ENCODE measurements at regions not wholly inside any gene's neighbourhood (a gene's known extent, or its start where the extent isn't known, plus 50 kb on each side); places are given as distances from the start of the nearest gene placed in this dataset.
A peak's percentile ranks its signal among the peaks of the same experiment; 100 is the strongest.

DNA sequence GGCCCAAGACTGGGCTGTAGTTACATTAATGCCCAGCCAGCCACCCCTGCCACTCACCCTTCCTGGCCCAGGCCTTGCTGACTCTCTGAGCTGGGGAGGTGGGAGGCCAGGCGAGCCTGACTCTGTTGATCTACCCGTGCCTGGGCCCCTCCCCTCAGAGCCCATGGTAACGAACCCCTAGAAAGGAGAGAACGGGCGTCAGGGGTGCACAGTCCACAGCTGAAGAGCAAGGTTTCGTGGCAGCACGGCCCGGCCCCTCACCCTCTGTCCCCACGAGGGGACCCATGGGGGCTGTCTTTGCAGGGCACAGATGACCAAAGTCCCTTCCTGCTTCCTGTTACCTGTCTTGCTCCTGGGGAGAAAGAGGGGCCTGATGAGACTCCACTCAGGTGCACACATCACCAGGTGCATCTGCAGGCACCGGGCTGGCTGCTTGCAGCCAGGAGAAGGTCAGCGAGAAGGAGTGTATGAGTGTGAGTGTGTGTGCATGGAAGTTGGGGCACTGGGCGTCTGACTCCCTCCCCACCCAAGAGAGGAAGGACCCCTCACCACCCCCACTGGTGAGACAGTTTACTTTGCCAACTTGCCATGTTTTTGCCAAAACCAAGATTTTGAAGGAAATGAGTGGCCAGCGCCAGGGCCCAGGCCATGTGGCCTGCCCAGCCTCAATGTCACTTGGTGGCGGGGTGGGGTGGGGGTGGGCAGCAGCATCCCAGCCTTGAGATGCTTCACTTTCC, 359.1 kb downstream of the SEC14L1 start:
- H3K36me3 ChIP-seq = peaks cover 0 to 15% of the 10 kb centered on the region in 2 donors

DNA sequence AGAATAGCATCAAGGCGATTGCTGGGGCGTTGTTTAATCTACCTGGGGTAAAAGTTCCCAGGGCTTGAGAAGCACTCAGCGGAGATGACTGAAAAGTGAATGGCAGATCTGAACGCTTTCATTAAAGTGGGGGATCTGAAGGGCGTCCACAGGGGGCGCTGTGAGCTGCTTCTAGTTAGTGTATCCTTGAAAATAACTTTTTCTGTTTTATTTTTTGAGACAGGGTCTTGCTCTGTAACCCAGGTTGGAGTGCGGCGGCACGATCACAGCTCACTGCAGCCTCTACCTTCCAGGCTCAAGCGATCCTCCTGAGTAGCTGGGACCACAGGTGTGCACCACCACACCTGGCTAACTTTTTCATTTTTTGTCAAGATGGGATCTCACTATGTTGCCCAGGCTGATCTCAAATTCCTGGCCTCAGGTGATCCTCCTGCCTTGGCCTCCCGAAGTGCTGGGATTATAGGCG, 360.4 kb downstream of the SEC14L1 start:
- intact Hi-C loops (cut with DNase I) = no loop called here
- no peak for DNase-seq (ENCODE audit: extremely low spot score in 2 of 2)
- peaks cover 0 to 15% of the 10 kb centered on the region in 2 donors for H3K36me3 ChIP-seq
- no peaks in the 10 kb centered on the region for H3K27me3 ChIP-seq
- H3K4me1 ChIP-seq = no peaks in the 10 kb centered on the region
- no peaks in the 10 kb centered on the region for H3K9me3 ChIP-seq
- TF ChIP-seq POLR2A (IDR thresholded peaks at IDR 0.05) (no peak), POLR2AphosphoS5 (IDR thresholded peaks at IDR 0.05; ENCODE audit: insufficient read depth in 1 of 2, low read depth in 1 of 2) (no peak)
- TF ChIP-seq, protein P1, sequence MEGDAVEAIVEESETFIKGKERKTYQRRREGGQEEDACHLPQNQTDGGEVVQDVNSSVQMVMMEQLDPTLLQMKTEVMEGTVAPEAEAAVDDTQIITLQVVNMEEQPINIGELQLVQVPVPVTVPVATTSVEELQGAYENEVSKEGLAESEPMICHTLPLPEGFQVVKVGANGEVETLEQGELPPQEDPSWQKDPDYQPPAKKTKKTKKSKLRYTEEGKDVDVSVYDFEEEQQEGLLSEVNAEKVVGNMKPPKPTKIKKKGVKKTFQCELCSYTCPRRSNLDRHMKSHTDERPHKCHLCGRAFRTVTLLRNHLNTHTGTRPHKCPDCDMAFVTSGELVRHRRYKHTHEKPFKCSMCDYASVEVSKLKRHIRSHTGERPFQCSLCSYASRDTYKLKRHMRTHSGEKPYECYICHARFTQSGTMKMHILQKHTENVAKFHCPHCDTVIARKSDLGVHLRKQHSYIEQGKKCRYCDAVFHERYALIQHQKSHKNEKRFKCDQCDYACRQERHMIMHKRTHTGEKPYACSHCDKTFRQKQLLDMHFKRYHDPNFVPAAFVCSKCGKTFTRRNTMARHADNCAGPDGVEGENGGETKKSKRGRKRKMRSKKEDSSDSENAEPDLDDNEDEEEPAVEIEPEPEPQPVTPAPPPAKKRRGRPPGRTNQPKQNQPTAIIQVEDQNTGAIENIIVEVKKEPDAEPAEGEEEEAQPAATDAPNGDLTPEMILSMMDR (IDR thresholded peaks at IDR 0.05) = no peak
- H3K4me3 ChIP-seq = no peak overlapping the region
- no peak overlapping the region for H3K27ac ChIP-seq

More for the DNA sequence above, 359.1 kb downstream of the SEC14L1 start:
- intact Hi-C loops (cut with DNase I) = no loop called here
- no peak for TF ChIP-seq POLR2A (IDR thresholded peaks at IDR 0.05)
- no peak for TF ChIP-seq POLR2AphosphoS5 (IDR thresholded peaks at IDR 0.05; ENCODE audit: insufficient read depth in 1 of 2, low read depth in 1 of 2)
- TF ChIP-seq, protein P1 (IDR thresholded peaks at IDR 0.05) = no peak
- no peak overlapping the region for H3K4me3 ChIP-seq
- peak in 1 of 2 donors; percentile 83 for DNase-seq (ENCODE audit: extremely low spot score in 2 of 2)
- H3K9me3 ChIP-seq = no peaks in the 10 kb centered on the region
- H3K4me1 ChIP-seq = peaks cover 2% of the 10 kb centered on the region
- H3K27ac ChIP-seq = no peak overlapping the region
- no peaks in the 10 kb centered on the region for H3K27me3 ChIP-seq

DNA sequence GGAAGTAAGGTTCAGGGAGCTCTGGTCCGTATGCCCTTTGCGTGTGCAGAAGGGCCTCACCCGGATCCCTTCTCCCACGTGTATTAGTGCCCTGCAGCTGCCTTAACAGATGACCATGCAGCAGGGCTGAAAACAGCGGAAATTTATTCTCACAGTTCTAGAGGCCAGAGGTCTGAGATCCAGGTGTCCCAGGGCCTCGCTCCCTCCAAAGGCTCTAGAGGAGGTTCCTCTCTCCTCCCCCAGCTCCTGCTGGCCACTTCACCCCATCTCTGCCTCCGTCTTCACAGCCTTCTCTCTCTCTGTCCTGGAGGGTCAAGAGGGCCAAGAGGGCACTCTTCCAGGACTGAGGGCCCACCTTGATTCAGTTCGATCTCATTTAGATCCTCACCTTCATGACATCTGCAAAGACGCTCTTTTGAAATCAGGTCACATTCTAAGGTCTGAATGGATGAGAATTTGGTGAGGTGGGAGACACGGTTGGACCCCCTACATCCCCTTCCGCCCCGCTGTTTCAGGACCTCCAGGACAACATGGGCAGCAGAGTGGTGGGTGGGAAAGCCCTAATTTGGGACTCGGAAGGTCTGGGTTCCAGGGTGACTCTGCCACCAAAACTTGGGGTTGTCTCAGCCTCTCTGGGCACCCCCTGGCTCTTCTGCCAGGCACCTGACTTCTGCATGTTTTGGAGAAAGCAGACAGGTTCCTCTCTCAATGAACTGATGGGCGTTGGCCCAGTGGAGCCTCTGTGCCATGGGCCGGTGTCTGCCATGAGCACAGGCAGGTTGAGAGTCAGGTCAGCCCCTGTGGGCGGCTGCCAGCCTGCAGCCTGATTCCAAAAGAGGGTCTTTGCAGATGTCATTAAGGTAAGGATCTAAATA, 361.2 kb downstream of the SEC14L1 start:
- Histone ChIP-seq H3K9me3 (no peaks in the 10 kb centered on the region), H3K4me1 (no peaks in the 10 kb centered on the region), H3K27ac (no peak overlapping the region), H3K27me3 (no peaks in the 10 kb centered on the region), H3K4me3 (no peak overlapping the region), H3K36me3 (peaks cover 0 to 15% of the 10 kb centered on the region in 2 donors)
- no peak for DNase-seq (ENCODE audit: extremely low spot score in 2 of 2)
- TF ChIP-seq POLR2A (IDR thresholded peaks at IDR 0.05) (no peak), POLR2AphosphoS5 (IDR thresholded peaks at IDR 0.05; ENCODE audit: insufficient read depth in 1 of 2, low read depth in 1 of 2) (no peak)
- TF ChIP-seq, protein P1 (IDR thresholded peaks at IDR 0.05) = no peak
- intact Hi-C loops (cut with DNase I) = no loop called here

DNA sequence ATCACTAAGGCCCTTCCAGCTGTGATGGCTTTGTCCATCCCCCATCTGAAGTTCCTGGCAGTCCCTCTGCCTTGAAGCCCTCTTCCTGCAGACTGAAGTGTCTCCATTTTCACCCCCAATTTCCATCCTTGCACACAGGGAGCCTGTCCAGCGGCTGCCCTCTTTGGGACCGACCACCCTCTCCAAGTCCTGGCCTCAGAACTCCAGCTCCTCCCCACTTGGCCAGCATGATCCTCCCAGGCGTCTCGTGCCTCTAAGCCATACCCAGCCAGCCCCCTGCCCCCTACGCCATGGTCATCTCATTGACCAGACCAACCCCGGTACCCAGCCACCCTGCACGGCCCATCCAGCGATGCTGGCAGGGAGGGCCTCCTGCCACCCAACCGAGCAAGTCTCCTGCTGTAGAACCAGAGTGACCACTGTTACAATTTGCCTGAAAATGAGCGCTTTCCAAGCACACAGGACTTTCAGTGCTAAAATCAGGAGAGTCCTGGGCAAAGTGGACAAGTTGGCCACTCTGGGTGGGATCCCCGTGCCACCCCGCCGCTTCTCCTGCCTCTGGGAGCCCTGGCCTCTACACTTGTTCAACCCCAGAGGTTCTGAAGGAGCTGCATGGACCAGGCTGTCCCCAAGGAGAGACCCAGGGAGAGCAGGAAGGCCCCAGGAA, 362.0 kb downstream of the SEC14L1 start:
- DNase-seq (ENCODE audit: extremely low spot score in 2 of 2) = no peak
- no peaks in the 10 kb centered on the region for H3K9me3 ChIP-seq
- no peaks in the 10 kb centered on the region for H3K27me3 ChIP-seq
- intact Hi-C loops (cut with DNase I) = no loop called here
- H3K27ac ChIP-seq = no peak overlapping the region
- H3K36me3 ChIP-seq = peaks cover 0 to 11% of the 10 kb centered on the region in 2 donors
- TF ChIP-seq POLR2A (IDR thresholded peaks at IDR 0.05) (no peak), POLR2AphosphoS5 (IDR thresholded peaks at IDR 0.05; ENCODE audit: insufficient read depth in 1 of 2, low read depth in 1 of 2) (no peak)
- TF ChIP-seq, protein P1 (IDR thresholded peaks at IDR 0.05) = no peak
- no peaks in the 10 kb centered on the region for H3K4me1 ChIP-seq
- no peak overlapping the region for H3K4me3 ChIP-seq

All from vagina (tissue), 2 donors.